CD4-positive, alpha-beta T cell (primary cell): ENCODE measurements at regions not wholly inside any gene's neighbourhood (a gene's known extent, or its start where the extent isn't known, plus 50 kb on each side); places are given as distances from the start of the nearest gene placed in this dataset.

Experiments used
- ATAC-seq: fragments of 200-7000 bp; cut with Tn5 transposase; one replicate; pipeline ENCODE4 v1.10.0; 2022; ENCODE audit warnings: mild to moderate bottlenecking; ENCODE audit not compliant: poor library complexity
- CTCF ChIA-PET: fragments of 350-600 bp; sonication (Branson Sonifier 250); formaldehyde crosslinking; loops from one replicate; lab custom pipeline; 2021; ENCODE audit warnings: antibody characterized with exemption, inconsistent platforms; lab: Charles Lee
- POLR2A ChIA-PET: fragments of 350-600 bp; sonication (Branson Sonifier 250); formaldehyde crosslinking; loops from one replicate; lab custom pipeline; 2021; ENCODE audit warnings: antibody characterized with exemption, inconsistent platforms; lab: Charles Lee
- DNase-seq, 14 experiments: peaks; one replicate each; pipeline ENCODE4 v3.0.0-alpha.2; 2013 to 2020; ENCODE audit warnings: mixed read lengths in 2 of 14
- H3K27ac ChIP-seq, 2 donors: one replicate each; pipeline versions ENCODE4 v1.5.1 to v1.7.0; 2013; ENCODE audit warnings: low read length in 2 of 2, low read depth in 1 of 2, mild to moderate bottlenecking in 1 of 2
- H3K27me3 ChIP-seq, 2 experiments: 1 replicate in 1 of 2; 2 replicates in 1 of 2; pipeline versions ENCODE4 v1.6.1 to v1.7.0; 2013; ENCODE audit warnings: low read length in 2 of 2, control low read depth in 1 of 2, mild to moderate bottlenecking in 1 of 2, moderate library complexity in 1 of 2; ENCODE audit not compliant: insufficient read depth in 2 of 2, control insufficient read depth in 1 of 2
- H3K36me3 ChIP-seq: one replicate; pipeline ENCODE4 v1.6.1; 2013; ENCODE audit warnings: low read length, control low read depth; ENCODE audit not compliant: insufficient read depth
- H3K4me1 ChIP-seq: one replicate; pipeline ENCODE4 v1.6.1; 2013; ENCODE audit warnings: low read length, control low read depth; ENCODE audit not compliant: insufficient read depth
- H3K4me3 ChIP-seq: one replicate; pipeline ENCODE4 v1.5.1; 2013; ENCODE audit warnings: mild to moderate bottlenecking, low read length, moderate library complexity
- H3K9me3 ChIP-seq, 2 experiments: 1 replicate in 1 of 2; 2 replicates in 1 of 2; pipeline versions ENCODE4 v1.6.1 to v1.7.0; 2013; ENCODE audit warnings: low read length in 2 of 2, mild to moderate bottlenecking in 2 of 2, control low read depth in 1 of 2, moderate library complexity in 1 of 2; ENCODE audit not compliant: control insufficient read depth in 1 of 2, insufficient read depth in 1 of 2
- H3K27ac Mint-ChIP-seq: one replicate; pipeline ENCODE4 v1.8.0; 2020; ENCODE audit warnings: mixed read lengths
- H3K27me3 Mint-ChIP-seq: one replicate; pipeline ENCODE4 v1.8.0; 2021; ENCODE audit warnings: mixed read lengths
- H3K36me3 Mint-ChIP-seq: one replicate; pipeline ENCODE4 v1.8.0; 2021; ENCODE audit warnings: low read depth, mixed read lengths
- H3K4me1 Mint-ChIP-seq: one replicate; pipeline ENCODE4 v1.8.0; 2021; ENCODE audit warnings: low read depth, mixed read lengths
- H3K4me3 Mint-ChIP-seq: one replicate; pipeline ENCODE4 v1.8.0; 2020; ENCODE audit warnings: mild to moderate bottlenecking, mixed read lengths
- H3K9me3 Mint-ChIP-seq: one replicate; pipeline ENCODE4 v1.8.0; 2020; ENCODE audit warnings: mixed read lengths
- intact Hi-C, 2 experiments: fragments of 100-400 bp; cut with DNase I in 1 of 2; cut with micrococcal nuclease in 1 of 2; formaldehyde crosslinking; loops; one replicate each; pipeline versions ENCODE4 v1.15.1 to v1.9.0; 2023 to 2025; cut with DNase I, micrococcal nuclease
- TF ChIP-seq, protein P1 (sequence below): fragments of 200-600 bp; IDR thresholded peaks from one replicate; pipeline ENCODE4 v1.8.0; 2022; ENCODE audit warnings: antibody characterized with exemption, mild to moderate bottlenecking

DNA sequence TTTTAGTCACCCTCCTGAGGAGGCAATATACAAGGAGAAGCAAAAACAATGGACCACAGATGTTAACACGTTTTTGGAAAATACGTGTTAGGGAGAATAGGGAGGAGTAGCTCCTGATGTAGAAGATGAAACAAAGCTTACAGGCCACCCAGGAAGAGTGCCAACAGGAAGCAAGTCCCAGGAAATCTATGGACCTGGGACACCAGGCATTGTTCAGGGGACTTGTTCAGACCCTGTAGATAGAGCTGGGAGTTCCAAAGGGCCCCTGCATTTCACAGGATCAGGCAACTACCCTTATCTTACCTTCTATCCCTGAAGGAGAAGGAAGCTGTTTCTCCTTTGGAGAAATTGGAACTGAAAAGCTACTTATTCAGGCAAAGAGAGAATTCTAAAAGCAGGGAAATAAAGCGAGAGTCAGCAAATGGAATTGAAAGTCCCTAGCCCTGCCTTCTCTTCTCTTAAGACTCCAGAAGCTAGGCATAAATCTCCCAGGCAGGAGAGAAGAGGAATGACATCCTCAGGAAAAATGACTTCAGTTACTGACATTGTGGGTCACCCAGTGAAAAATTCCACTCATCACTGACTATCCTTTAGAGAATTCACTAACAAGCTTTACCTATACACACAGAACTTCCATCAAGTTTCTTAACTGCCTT lies 77.7 kb upstream of the FAM3C start:
- Histone ChIP-seq H3K4me1 (no peaks in the 10 kb centered on the region), H3K4me3 (no peak overlapping the region), H3K36me3 (no peaks in the 10 kb centered on the region), H3K27me3 (no peaks in the 10 kb centered on the region), H3K9me3 (no peaks in the 10 kb centered on the region), H3K27ac (no peak overlapping the region)
- no peaks in the 10 kb centered on the region for H3K36me3 Mint-ChIP-seq
- ATAC-seq (no peak), DNase-seq (no peak)
- CTCF ChIA-PET, result no interaction called here
- no peaks in the 10 kb centered on the region for H3K27me3 Mint-ChIP-seq
- H3K9me3 Mint-ChIP-seq, result no peaks in the 10 kb centered on the region
- POLR2A ChIA-PET, result no interaction called here
- TF ChIP-seq, protein P1, sequence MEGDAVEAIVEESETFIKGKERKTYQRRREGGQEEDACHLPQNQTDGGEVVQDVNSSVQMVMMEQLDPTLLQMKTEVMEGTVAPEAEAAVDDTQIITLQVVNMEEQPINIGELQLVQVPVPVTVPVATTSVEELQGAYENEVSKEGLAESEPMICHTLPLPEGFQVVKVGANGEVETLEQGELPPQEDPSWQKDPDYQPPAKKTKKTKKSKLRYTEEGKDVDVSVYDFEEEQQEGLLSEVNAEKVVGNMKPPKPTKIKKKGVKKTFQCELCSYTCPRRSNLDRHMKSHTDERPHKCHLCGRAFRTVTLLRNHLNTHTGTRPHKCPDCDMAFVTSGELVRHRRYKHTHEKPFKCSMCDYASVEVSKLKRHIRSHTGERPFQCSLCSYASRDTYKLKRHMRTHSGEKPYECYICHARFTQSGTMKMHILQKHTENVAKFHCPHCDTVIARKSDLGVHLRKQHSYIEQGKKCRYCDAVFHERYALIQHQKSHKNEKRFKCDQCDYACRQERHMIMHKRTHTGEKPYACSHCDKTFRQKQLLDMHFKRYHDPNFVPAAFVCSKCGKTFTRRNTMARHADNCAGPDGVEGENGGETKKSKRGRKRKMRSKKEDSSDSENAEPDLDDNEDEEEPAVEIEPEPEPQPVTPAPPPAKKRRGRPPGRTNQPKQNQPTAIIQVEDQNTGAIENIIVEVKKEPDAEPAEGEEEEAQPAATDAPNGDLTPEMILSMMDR, result no peak
- H3K27ac Mint-ChIP-seq, result no peak overlapping the region
- no peak overlapping the region for H3K4me3 Mint-ChIP-seq
- no peaks in the 10 kb centered on the region for H3K4me1 Mint-ChIP-seq
- intact Hi-C loops, result no loop called here

DNA sequence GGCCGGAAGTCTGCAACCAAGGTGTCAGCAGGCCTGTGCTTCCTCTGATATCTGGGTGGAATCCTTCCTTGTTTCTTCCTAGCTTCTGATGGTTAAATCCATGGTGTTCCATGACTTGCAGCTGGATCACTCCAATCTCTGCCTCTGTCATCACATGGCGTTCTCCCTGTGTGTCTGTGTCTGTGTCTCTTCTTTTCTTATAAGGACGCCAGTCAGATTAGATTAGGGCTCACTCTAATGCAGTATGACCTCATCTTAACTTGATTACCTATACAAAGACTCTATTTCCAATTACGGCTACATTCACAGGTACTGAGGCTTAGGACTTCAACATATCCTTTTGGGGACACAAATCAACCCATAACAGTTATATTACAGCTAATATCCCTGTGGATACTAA lies 70.3 kb upstream of the FAM3C start:
- H3K36me3 Mint-ChIP-seq, result no peaks in the 10 kb centered on the region
- Histone ChIP-seq H3K4me1 (no peaks in the 10 kb centered on the region), H3K4me3 (no peak overlapping the region), H3K27ac (no peak overlapping the region), H3K27me3 (no peaks in the 10 kb centered on the region), H3K9me3 (no peaks in the 10 kb centered on the region), H3K36me3 (no peaks in the 10 kb centered on the region)
- ChIA-PET CTCF (no interaction called here), POLR2A (no interaction called here)
- ATAC-seq (no peak), DNase-seq (no peak)
- H3K27ac Mint-ChIP-seq, result no peak overlapping the region
- no peak overlapping the region for H3K4me3 Mint-ChIP-seq
- H3K9me3 Mint-ChIP-seq, result no peaks in the 10 kb centered on the region
- H3K4me1 Mint-ChIP-seq, result no peaks in the 10 kb centered on the region
- TF ChIP-seq, protein P1, result no peak
- intact Hi-C loops, result no loop called here
- peaks cover 11% of the 10 kb centered on the region for H3K27me3 Mint-ChIP-seq

DNA sequence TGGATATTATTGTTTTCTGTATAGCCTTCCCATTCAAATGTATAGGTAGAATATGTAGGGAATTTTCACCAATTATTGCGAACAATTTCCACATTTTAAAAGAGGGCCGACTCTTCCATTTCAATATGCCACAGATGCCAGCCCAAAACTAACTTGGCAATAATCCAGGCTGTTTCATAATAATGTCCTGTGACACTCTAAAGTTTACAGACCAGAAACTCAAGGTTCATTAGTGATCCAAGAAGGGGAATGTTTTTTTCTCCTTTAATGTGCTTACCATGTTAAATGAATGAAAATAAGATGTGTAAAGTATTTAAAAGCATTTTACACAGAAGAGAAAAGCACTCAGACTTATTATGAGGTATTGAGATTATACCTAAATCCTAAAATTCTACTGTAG lies 63.0 kb upstream of the FAM3C start:
- Mint-ChIP-seq H3K27me3 (peaks cover 11% of the 10 kb centered on the region), H3K9me3 (no peaks in the 10 kb centered on the region), H3K4me3 (no peak overlapping the region), H3K4me1 (no peaks in the 10 kb centered on the region), H3K36me3 (no peaks in the 10 kb centered on the region), H3K27ac (no peak overlapping the region)
- no peak for DNase-seq
- intact Hi-C loops, result no loop called here
- TF ChIP-seq, protein P1, result no peak
- H3K4me3 ChIP-seq, result no peak overlapping the region
- no peaks in the 10 kb centered on the region for H3K9me3 ChIP-seq
- no peaks in the 10 kb centered on the region for H3K36me3 ChIP-seq
- no peak for ATAC-seq
- H3K4me1 ChIP-seq, result no peaks in the 10 kb centered on the region
- ChIA-PET CTCF (no interaction called here), POLR2A (no interaction called here)
- H3K27ac ChIP-seq, result no peak overlapping the region
- H3K27me3 ChIP-seq, result no peaks in the 10 kb centered on the region
